ENCODE measurements at regions not wholly inside any gene's neighbourhood (a gene's known extent, or its start where the extent isn't known, plus 50 kb on each side); places are given as distances from the start of the nearest gene placed in this dataset.

DNA sequence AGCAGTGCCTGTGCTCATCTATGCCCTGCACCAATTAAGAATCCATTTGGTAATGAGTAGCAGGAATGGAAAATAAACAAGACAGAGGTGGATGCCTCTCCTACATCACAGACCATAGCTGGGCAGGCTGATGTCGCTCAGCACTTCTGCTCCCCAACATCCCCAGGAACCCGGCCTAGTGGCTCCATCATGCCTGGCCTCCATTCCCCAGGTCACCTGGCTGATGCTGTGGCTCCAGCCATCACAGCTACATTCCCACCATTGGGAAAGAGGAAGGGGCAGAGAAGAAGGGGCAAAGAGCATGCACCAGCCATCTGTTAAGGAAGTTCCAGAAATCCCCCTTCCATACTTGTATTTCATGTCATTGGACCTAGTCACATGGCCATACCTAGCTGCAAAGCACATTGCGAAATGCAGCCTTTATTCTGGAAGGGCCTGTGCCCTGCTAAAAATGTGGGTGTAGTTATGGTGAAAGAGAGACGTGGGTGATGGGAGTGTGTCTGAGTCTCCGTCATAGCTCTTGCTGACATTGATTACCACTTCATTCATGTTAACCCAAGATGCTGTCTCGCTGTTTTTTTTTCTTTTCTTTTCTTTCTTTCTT is 86.1 kb upstream of the ADAMTS2 start:
- no peak for DNase-seq (ENCODE audit: low read depth in 1 of 2, low spot score in 1 of 2)
- no peaks in the 10 kb centered on the region for H3K9me3 ChIP-seq (ENCODE audit: low read depth)
- no peak overlapping the region for H3K27ac ChIP-seq
- TF ChIP-seq, protein P1, sequence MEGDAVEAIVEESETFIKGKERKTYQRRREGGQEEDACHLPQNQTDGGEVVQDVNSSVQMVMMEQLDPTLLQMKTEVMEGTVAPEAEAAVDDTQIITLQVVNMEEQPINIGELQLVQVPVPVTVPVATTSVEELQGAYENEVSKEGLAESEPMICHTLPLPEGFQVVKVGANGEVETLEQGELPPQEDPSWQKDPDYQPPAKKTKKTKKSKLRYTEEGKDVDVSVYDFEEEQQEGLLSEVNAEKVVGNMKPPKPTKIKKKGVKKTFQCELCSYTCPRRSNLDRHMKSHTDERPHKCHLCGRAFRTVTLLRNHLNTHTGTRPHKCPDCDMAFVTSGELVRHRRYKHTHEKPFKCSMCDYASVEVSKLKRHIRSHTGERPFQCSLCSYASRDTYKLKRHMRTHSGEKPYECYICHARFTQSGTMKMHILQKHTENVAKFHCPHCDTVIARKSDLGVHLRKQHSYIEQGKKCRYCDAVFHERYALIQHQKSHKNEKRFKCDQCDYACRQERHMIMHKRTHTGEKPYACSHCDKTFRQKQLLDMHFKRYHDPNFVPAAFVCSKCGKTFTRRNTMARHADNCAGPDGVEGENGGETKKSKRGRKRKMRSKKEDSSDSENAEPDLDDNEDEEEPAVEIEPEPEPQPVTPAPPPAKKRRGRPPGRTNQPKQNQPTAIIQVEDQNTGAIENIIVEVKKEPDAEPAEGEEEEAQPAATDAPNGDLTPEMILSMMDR (IDR thresholded peaks at IDR 0.05; ENCODE audit: low read depth, low read length) = no peak
- H3K27me3 ChIP-seq = no peaks in the 10 kb centered on the region
- H3K36me3 ChIP-seq = no peaks in the 10 kb centered on the region
- no peak overlapping the region for H3K4me3 ChIP-seq
- H3K4me1 ChIP-seq (ENCODE audit: low read depth) = no peaks in the 10 kb centered on the region

DNA sequence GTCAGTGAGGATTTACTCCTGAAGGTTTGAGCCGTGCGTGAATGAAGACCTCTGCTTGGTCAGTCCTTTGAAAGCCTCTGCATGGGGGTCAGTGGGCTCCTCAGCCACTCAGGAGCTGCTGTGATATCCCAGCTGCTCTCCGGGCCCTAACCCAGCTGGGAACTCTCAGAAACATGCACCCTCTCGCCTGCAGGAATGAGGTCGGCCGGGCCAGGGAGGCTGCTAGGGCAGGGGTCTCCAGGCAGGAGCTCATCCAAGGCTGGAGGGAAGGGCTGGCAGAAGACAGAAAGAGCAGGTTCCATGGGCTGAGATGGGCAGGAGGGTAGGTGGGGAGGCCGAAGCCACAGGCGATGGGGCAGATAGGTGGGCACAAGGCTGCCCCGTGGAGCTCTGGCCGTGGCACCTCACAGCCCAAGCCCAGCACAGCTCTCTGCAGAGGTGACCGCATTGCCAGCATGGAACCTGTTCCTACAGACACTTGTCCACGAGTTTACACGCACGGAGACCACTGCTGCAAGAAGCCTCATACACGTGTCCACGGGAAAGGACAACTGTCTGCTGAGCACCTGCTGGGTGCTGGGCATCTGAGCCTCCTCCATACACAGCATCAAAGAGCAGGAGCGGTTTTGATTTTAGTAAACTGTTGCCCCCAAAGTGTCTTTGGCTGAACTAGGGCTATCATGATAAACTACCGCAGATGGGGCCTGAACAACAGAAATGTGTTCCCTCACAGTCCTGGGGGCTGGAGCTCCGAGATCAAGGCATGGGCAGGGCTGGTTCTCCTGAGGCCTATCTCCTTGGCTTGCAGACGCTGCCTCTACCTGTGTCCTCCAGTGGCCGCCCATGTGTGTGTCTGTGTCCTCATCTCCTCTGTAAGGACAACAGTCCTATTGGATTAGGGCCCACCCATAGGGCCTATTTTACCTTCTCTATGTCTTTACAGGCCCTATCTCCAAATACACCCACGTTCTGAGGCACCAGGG is 85.2 kb upstream of the ADAMTS2 start:
- Histone ChIP-seq H3K27me3 (no peaks in the 10 kb centered on the region), H3K4me1 (ENCODE audit: low read depth) (no peaks in the 10 kb centered on the region), H3K4me3 (no peak overlapping the region), H3K9me3 (ENCODE audit: low read depth) (no peaks in the 10 kb centered on the region), H3K27ac (no peak overlapping the region), H3K36me3 (no peaks in the 10 kb centered on the region)
- TF ChIP-seq, protein P1 (IDR thresholded peaks at IDR 0.05; ENCODE audit: low read depth, low read length) = no peak
- no peak for DNase-seq (ENCODE audit: low read depth in 1 of 2, low spot score in 1 of 2)

- no peak for DNase-seq (ENCODE audit: low read depth in 1 of 2, low spot score in 1 of 2)
- no peak overlapping the region for H3K27ac ChIP-seq
- H3K36me3 ChIP-seq = no peaks in the 10 kb centered on the region
- no peaks in the 10 kb centered on the region for H3K9me3 ChIP-seq (ENCODE audit: low read depth)
- H3K4me3 ChIP-seq = no peak overlapping the region
- no peaks in the 10 kb centered on the region for H3K4me1 ChIP-seq (ENCODE audit: low read depth)
- TF ChIP-seq, protein P1 (IDR thresholded peaks at IDR 0.05; ENCODE audit: low read depth, low read length) = no peak
- no peaks in the 10 kb centered on the region for H3K27me3 ChIP-seq
These were observed 82.4 kb upstream of the ADAMTS2 start for GRCh38 chr5:179427676-179428056.

- TF ChIP-seq, protein P1 (IDR thresholded peaks at IDR 0.05; ENCODE audit: low read depth, low read length) = no peak
- Histone ChIP-seq H3K9me3 (ENCODE audit: low read depth) (no peaks in the 10 kb centered on the region), H3K4me1 (ENCODE audit: low read depth) (no peaks in the 10 kb centered on the region), H3K27me3 (no peaks in the 10 kb centered on the region), H3K27ac (no peak overlapping the region), H3K36me3 (no peaks in the 10 kb centered on the region), H3K4me3 (no peak overlapping the region)
- no peak for DNase-seq (ENCODE audit: low read depth in 1 of 2, low spot score in 1 of 2)
These were observed 81.9 kb upstream of the ADAMTS2 start for GRCh38 chr5:179427032-179427675.

- Histone ChIP-seq H3K27me3 (no peaks in the 10 kb centered on the region), H3K9me3 (ENCODE audit: low read depth) (no peaks in the 10 kb centered on the region), H3K27ac (no peak overlapping the region), H3K36me3 (no peaks in the 10 kb centered on the region), H3K4me1 (ENCODE audit: low read depth) (no peaks in the 10 kb centered on the region), H3K4me3 (no peak overlapping the region)
- TF ChIP-seq, protein P1 (IDR thresholded peaks at IDR 0.05; ENCODE audit: low read depth, low read length) = no peak
- DNase-seq (ENCODE audit: low read depth in 1 of 2, low spot score in 1 of 2) = no peak
These were observed 77.7 kb upstream of the ADAMTS2 start for GRCh38 chr5:179422908-179423481.

Data from cardiac muscle cell (in vitro differentiated cells and primary cell).